T follicular helper cell (primary cell): ENCODE measurements at regions not wholly inside any gene's neighbourhood (a gene's known extent, or its start where the extent isn't known, plus 50 kb on each side); places are given as distances from the start of the nearest gene placed in this dataset.
"Not testable (repeated sequence)": the region's sequence is repeated elsewhere in the genome, so short reads cannot be mapped to it uniquely, and the experiment has no call there.

Source experiments
- DNase-seq: peaks from one replicate; pipeline ENCODE4 v3.0.0-alpha.2; 2020; ENCODE audit warnings: low read depth

- no peak for DNase-seq
Observed at GRCh38 chr20:57829805-57830514, 120.1 kb upstream of the PMEPA1 start.

- no peak for DNase-seq
Observed at GRCh38 chr20:57829336-57829735, 119.5 kb upstream of the PMEPA1 start.

- no peak for DNase-seq
Observed at GRCh38 chr20:57828696-57829095, 118.9 kb upstream of the PMEPA1 start.

GRCh38 chr20:57826666-57827287 is 117.0 kb upstream of the PMEPA1 start:
- no peak for DNase-seq

GRCh38 chr20:57824909-57825308 is 115.1 kb upstream of the PMEPA1 start:
- no peak for DNase-seq

- DNase-seq, result no peak
Observed at GRCh38 chr20:57821935-57822334, 112.1 kb upstream of the PMEPA1 start.

- no peak for DNase-seq
Observed at GRCh38 chr20:57819691-57820380, 110.0 kb upstream of the PMEPA1 start.

- no peak for DNase-seq
Observed at GRCh38 chr20:57819291-57819690, 109.5 kb upstream of the PMEPA1 start.

- no peak for DNase-seq
Observed at GRCh38 chr20:57818418-57819181, 108.8 kb upstream of the PMEPA1 start.

GRCh38 chr20:57815405-57815804 is 105.6 kb upstream of the PMEPA1 start:
- DNase-seq, result no peak

GRCh38 chr20:57814529-57814928 is 104.7 kb upstream of the PMEPA1 start:
- DNase-seq, result no peak

- no peak for DNase-seq
Observed at GRCh38 chr20:57813509-57814269, 103.9 kb upstream of the PMEPA1 start.

GRCh38 chr20:57812632-57813031 is 102.8 kb upstream of the PMEPA1 start:
- not testable (repeated sequence) for DNase-seq

GRCh38 chr20:57811374-57812020 is 101.7 kb upstream of the PMEPA1 start:
- DNase-seq, result no peak

GRCh38 chr20:57810511-57811373 is 100.9 kb upstream of the PMEPA1 start:
- no peak for DNase-seq

GRCh38 chr20:57809661-57810172 is 99.9 kb upstream of the PMEPA1 start:
- DNase-seq, result no peak

GRCh38 chr20:57809149-57809548 is 99.3 kb upstream of the PMEPA1 start:
- DNase-seq, result no peak

- no peak for DNase-seq
Observed at GRCh38 chr20:57808264-57809070, 98.7 kb upstream of the PMEPA1 start.
